NCI-H510A treated with DMSO at 0.1 percent for 48 hours (cell line): ENCODE measurements at regions not wholly inside any gene's neighbourhood (a gene's known extent, or its start where the extent isn't known, plus 50 kb on each side); places are given as distances from the start of the nearest gene placed in this dataset.

Source experiments
- DNase-seq: peaks from one replicate; lab custom pipeline; 2025; lab: John Stamatoyannopoulos, UW

- DNase-seq, result no peak
Observed at GRCh38 chr4:41359836-41360213, 103.1 kb downstream of the UCHL1 start.

- DNase-seq, result peak; percentile 47
Observed at GRCh38 chr4:41360214-41360920, 103.6 kb downstream of the UCHL1 start.

GRCh38 chr4:41360921-41361793, 104.4 kb downstream of the UCHL1 start:
- DNase-seq, result peak; percentile 24

GRCh38 chr4:41361794-41362526, 105.2 kb downstream of the UCHL1 start:
- peak; percentile 35 for DNase-seq

- no peak for DNase-seq
Observed at GRCh38 chr4:41362621-41363383, 106.1 kb downstream of the UCHL1 start.

- DNase-seq, result no peak
Observed at GRCh38 chr4:41363384-41363981, 106.8 kb downstream of the UCHL1 start.

- no peak for DNase-seq
Observed at GRCh38 chr4:41364876-41365275, 108.1 kb downstream of the UCHL1 start.

- no peak for DNase-seq
Observed at GRCh38 chr4:41365681-41366080, 109.0 kb downstream of the UCHL1 start.

GRCh38 chr4:41366911-41367517, 110.3 kb downstream of the UCHL1 start:
- no peak for DNase-seq

- no peak for DNase-seq
Observed at GRCh38 chr4:41369680-41370079, 113.0 kb downstream of the UCHL1 start.

- no peak for DNase-seq
Observed at GRCh38 chr4:41373221-41373620, 116.5 kb downstream of the UCHL1 start.

- DNase-seq, result peak; percentile 55
Observed at GRCh38 chr4:41374490-41374889, 117.8 kb downstream of the UCHL1 start.

GRCh38 chr4:41375561-41375960, 118.8 kb downstream of the UCHL1 start:
- DNase-seq, result no peak

GRCh38 chr4:41377196-41377595, 120.5 kb downstream of the UCHL1 start:
- DNase-seq, result no peak

GRCh38 chr4:41379230-41379629, 122.5 kb downstream of the UCHL1 start:
- DNase-seq, result no peak

GRCh38 chr4:41380511-41381157, 123.9 kb downstream of the UCHL1 start:
- no peak for DNase-seq

GRCh38 chr4:41381384-41381783, 124.7 kb downstream of the UCHL1 start:
- DNase-seq, result no peak

- DNase-seq, result no peak
Observed at GRCh38 chr4:41384992-41385391, 128.3 kb downstream of the UCHL1 start.

- no peak for DNase-seq
Observed at GRCh38 chr4:41385481-41385880, 128.8 kb downstream of the UCHL1 start.

- DNase-seq, result no peak
Observed at GRCh38 chr4:41388080-41388479, 131.4 kb downstream of the UCHL1 start.

- DNase-seq, result no peak
Observed at GRCh38 chr4:41389356-41389755, 132.6 kb downstream of the UCHL1 start.
